ENCODE measurements at regions not wholly inside any gene's neighbourhood (a gene's known extent, or its start where the extent isn't known, plus 50 kb on each side); places are given as distances from the start of the nearest gene placed in this dataset.
A peak's percentile ranks its signal among the peaks of the same experiment; 100 is the strongest.

GRCh38 chr9:108245901-108246300, 609.9 kb downstream of the ACTL7B start:
- H3K4me1 ChIP-seq, result no peaks in the 10 kb centered on the region
- H3K27ac ChIP-seq, result no peak overlapping the region
- no peak for DNase-seq
- WGBS, 2 donors (ENCODE audit: low coverage in 1 of 2), result 71 to 81% methylated on average over 1 of the region's 1 CpG
- TF ChIP-seq POLR2A (IDR thresholded peaks at IDR 0.05) (no peak), POLR2AphosphoS5 (IDR thresholded peaks at IDR 0.05) (no peak), CTCF (IDR thresholded peaks at IDR 0.05) (no peak), EP300 (IDR thresholded peaks at IDR 0.05; ENCODE audit: low read depth) (no peak)
- H3K36me3 ChIP-seq, result no peaks in the 10 kb centered on the region
- intact Hi-C loops (cut with DNase I; ENCODE audit: low total_unique reads), result no loop called here
- H3K27me3 ChIP-seq, result no peaks in the 10 kb centered on the region
- in situ Hi-C loops (cut with MboI; ENCODE audit: low pct_ligation_motif_present in 1 of 4, low pct_unique_long_range_greater_than_20kb in 1 of 4, low sequenced_read_pairs in 3 of 4), result loop anchor here in 1 of 4 donors (10.0 kb wide), 1 partner anchor 551 kb away; no protein-coding TSS in a partner anchor
- no peaks in the 10 kb centered on the region for H3K9me3 ChIP-seq
- no peak overlapping the region for H3K4me3 ChIP-seq

GRCh38 chr9:108245331-108245730, 610.5 kb downstream of the ACTL7B start:
- H3K4me3 ChIP-seq, result no peak overlapping the region
- H3K36me3 ChIP-seq, result no peaks in the 10 kb centered on the region
- in situ Hi-C loops (cut with MboI; ENCODE audit: low pct_ligation_motif_present in 1 of 4, low pct_unique_long_range_greater_than_20kb in 1 of 4, low sequenced_read_pairs in 3 of 4), result loop anchor here in 1 of 4 donors (10.0 kb wide), 1 partner anchor 551 kb away; no protein-coding TSS in a partner anchor
- 74% methylated on average over 2 of the region's 2 CpGs for whole genome bisulfite sequencing, 2 donors (ENCODE audit: low coverage in 1 of 2)
- no peaks in the 10 kb centered on the region for H3K9me3 ChIP-seq
- H3K27me3 ChIP-seq, result no peaks in the 10 kb centered on the region
- intact Hi-C loops (cut with DNase I; ENCODE audit: low total_unique reads), result no loop called here
- H3K4me1 ChIP-seq, result no peaks in the 10 kb centered on the region
- TF ChIP-seq EP300 (IDR thresholded peaks at IDR 0.05; ENCODE audit: low read depth), result no peak
- no peak for TF ChIP-seq CTCF (IDR thresholded peaks at IDR 0.05)
- TF ChIP-seq POLR2AphosphoS5 (IDR thresholded peaks at IDR 0.05), result no peak
- DNase-seq, result no peak
- H3K27ac ChIP-seq, result no peak overlapping the region

- TF ChIP-seq POLR2AphosphoS5 (IDR thresholded peaks at IDR 0.05) (peak in 1 of 3 donors; percentile 36), CTCF (IDR thresholded peaks at IDR 0.05) (no peak)
- Histone ChIP-seq H3K4me1 (no peaks in the 10 kb centered on the region), H3K4me3 (no peak overlapping the region), H3K27me3 (no peaks in the 10 kb centered on the region), H3K36me3 (no peaks in the 10 kb centered on the region), H3K9me3 (no peaks in the 10 kb centered on the region), H3K27ac (no peak overlapping the region)
- in situ Hi-C loops (cut with MboI; ENCODE audit: low pct_ligation_motif_present in 1 of 4, low pct_unique_long_range_greater_than_20kb in 1 of 4, low sequenced_read_pairs in 3 of 4) (loop anchor here in 1 of 4 donors (10.0 kb wide), 1 partner anchor 550 kb away; no protein-coding TSS in a partner anchor), intact Hi-C loops (cut with DNase I; ENCODE audit: low total_unique reads) (no loop called here)
- DNase-seq, result no peak
Observed at GRCh38 chr9:108244686-108245085, 611.1 kb downstream of the ACTL7B start.

GRCh38 chr9:108241384-108242073, 614.3 kb downstream of the ACTL7B start:
- intact Hi-C loops (cut with DNase I; ENCODE audit: low total_unique reads) (no loop called here), in situ Hi-C loops (cut with MboI; ENCODE audit: low pct_ligation_motif_present in 1 of 4, low pct_unique_long_range_greater_than_20kb in 1 of 4, low sequenced_read_pairs in 3 of 4) (loop anchor here in 1 of 4 donors (10.0 kb wide), 1 partner anchor 547 kb away; no protein-coding TSS in a partner anchor)
- Histone ChIP-seq H3K4me3 (no peak overlapping the region), H3K27me3 (no peaks in the 10 kb centered on the region), H3K4me1 (no peaks in the 10 kb centered on the region), H3K36me3 (no peaks in the 10 kb centered on the region), H3K27ac (no peak overlapping the region), H3K9me3 (no peaks in the 10 kb centered on the region)
- no peak for DNase-seq
- no peak for TF ChIP-seq CTCF (IDR thresholded peaks at IDR 0.05)
- TF ChIP-seq POLR2AphosphoS5 (IDR thresholded peaks at IDR 0.05), result no peak
- no peak for TF ChIP-seq EP300 (IDR thresholded peaks at IDR 0.05; ENCODE audit: low read depth)
- TF ChIP-seq POLR2A (IDR thresholded peaks at IDR 0.05), result no peak
- WGBS, 2 donors (ENCODE audit: low coverage in 1 of 2), result 65 to 80% methylated on average over 1 of the region's 1 CpG

All from transverse colon (tissue), 4 donors.